ENCODE measurements at regions not wholly inside any gene's neighbourhood (a gene's known extent, or its start where the extent isn't known, plus 50 kb on each side); places are given as distances from the start of the nearest gene placed in this dataset.

DNA sequence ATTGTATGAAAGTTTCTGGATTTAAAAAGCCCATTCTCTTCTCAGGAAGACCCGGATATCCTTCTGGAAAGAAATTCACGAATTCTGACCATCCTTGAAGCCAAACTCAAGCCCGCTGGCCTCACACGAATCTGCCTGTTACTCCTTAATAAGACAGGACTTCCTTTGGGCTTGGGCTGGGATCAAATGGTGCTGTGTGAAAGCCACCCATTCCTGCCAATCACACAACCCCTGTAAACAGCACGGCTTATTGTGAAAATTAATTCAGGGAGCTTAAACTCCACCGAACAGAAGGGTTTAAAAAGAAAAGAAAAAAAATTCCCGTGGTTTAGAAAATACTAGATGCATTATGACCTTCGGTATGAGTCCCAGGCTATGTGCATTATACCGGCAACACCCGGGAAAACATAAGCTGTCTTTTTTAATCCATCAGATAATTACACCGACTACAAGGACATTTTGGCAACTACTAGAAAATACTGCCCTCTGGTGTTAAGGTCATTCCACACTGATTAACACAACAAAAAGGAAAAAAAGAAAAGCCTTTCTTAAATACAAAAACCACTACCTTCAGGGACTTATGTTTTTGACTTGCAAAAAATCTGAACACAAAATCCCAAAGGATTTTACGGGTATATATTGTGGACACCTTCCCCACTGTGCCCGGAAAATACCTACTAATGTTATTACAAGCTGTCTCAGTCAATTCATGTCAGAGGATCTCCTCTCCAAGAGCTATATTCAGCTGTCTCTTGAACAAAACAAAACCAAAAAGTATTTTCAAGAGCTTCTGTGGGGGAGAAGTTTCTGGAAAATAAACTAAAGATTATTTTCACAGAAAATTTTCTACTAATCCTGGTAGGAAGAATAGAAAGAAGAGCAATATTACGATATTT lies 76.0 kb upstream of the LSM14A start:
- peak; percentile 65 for DNase-seq (ENCODE audit: insufficient read length, low spot score)
- FAIRE-seq = no peak

DNA sequence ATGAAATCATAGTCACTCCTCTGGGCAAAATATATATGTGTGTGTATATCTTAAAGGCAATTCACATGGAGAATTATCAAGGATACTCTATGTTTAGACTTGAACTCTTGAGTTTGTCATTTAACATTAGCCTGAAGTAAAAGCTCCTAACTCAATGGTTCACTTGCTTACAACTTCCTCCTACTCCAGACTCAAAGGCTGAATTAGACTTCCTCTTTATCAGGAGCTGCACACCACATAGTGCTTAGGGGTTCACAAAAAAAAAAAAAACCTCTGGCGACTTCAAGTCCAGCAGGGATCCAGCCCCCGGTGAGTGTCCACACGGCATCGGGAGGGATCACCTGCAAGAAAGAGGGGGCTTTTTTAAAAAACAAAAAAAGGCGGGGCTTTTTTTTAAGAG lies 68.2 kb upstream of the LSM14A start:
- FAIRE-seq (no peak), DNase-seq (ENCODE audit: insufficient read length, low spot score) (no peak)

DNA sequence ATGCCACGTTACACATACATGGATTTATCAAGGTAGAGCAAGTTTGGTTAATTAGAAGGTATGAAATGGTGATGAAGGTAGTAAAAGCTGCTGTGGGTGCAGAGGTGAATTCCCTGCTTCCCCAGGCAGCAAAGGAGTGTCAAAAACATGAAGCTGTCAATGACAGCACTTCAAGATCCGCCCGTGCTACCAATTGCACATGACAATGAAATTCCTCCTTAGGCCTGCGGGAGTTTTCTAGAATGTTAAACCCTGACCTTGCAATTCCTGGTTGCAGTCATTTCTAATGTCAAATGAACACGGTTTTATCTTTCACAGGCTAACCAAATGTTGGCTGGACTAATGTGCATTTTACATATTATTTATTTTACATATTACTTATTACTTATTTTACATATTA lies 67.7 kb upstream of the LSM14A start:
- DNase-seq (ENCODE audit: insufficient read length, low spot score) = no peak
- no peak for FAIRE-seq

DNA sequence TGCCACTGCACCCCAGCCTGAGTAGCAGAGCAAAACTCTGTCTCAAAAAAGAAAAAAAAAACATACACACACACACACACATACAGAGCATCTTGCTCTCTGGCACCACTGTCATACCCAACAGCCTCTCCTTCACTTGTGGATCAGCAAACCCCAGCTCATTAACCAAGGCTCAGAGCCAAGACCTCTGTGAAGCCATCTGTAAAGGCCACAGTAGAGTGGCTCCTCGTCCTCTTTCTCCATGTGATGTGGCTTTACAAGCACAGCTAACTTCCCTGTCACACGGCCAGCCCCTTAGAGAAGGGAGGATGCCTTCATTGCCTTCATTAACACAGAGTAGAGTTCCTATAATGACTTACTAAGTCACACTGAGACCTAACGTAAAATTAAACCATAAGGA lies 62.7 kb upstream of the LSM14A start:
- no peak for FAIRE-seq
- no peak for DNase-seq (ENCODE audit: insufficient read length, low spot score)

DNA sequence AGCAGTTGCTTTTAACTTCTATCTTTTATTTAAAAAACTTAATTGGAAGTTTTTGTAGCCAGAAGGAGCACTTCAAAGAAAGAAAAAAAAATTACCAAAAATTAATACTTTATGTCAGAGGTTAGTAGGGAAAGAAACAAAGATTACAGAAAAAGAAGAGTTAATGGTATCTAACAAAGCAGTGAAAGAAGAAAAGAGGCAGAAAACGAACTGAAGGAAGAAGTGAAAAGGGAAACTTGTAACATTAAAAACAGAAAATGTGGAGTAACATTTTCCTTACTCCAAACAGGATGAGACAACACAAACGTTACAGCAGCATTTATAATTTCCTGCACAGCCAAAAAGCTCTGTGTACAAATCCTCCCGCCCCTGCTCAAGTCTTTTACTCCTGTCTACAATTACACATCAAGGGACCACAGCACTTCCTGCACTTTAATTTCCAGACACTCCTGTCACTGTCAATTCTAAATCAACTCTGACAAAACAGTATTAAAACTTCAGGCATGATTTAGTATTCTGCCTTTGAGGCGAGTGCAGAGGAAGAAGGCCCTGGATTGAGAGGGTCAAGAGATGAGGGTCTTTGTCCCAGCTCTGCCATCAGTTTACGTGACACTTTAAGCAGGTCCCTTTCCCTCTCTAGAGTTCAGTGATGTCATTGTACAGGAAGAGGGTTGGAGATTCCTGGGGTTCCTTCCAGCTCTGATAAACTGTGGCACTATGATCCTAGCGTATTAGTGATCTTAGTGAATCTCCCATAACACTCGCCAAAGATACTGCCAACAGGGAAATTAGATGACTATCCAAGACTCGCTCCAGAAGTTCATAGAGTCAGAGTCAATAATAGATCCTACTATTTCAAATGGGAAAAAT lies 53.2 kb upstream of the LSM14A start:
- FAIRE-seq (no peak), DNase-seq (ENCODE audit: insufficient read length, low spot score) (no peak)

DNA sequence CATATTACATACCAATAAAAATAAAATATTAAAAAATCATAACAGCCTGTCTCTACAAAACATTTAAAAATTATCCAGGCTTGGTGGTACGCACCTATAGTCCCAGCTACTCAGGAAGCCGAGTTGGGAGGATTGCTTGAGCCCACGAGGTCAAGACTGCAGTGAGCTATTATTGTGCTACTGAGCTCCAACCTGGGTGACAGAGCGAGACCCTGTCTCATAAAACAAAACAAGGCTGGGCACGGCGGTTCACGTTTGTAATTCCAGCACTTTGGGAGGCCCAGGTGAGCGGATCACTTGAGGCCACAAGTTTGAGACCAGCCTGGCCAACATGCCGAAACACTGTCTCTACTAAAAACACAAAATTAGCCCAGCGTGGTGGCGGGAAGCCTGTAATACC lies 52.2 kb upstream of the LSM14A start:
- FAIRE-seq (no peak), DNase-seq (ENCODE audit: insufficient read length, low spot score) (no peak)

DNA sequence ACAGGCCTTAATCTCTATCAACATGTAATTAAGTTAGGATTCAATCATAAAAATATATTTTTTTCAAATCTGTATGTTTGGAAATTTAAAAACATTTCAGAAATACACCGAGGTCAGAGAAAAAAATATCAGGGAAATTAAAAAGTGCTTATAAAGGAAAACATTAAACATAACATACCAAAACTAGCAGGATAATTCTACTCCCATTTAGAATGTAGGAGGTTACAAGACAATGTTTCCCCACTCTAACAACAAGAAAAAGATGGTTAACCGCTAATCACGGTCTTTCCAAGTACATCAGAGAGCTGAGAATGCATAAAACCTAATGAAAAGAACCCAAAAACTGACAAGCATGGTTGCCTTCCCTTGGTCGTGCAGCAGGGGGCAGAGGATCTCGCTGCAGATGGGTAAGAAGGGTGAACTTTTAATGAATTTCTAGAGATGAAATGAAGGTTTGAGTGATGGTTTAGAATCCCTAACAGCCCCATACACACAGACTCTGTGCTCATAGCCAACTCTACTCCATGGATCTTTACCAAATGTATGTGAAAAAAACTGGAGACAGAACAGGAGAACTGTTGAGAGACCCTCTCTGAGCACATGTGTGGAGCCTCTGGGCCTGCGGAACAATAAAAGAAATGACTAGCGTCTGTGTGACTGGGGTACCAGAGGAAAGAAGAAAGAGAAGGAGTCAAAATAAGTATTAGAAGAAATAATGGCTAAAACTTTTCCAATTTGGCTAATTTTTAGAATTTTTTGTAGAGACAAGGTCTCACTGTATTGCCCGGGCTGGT lies 51.3 kb upstream of the LSM14A start:
- DNase-seq (ENCODE audit: insufficient read length, low spot score) (peak; percentile 52), FAIRE-seq (no peak)
